Hematopoietic multipotent progenitor cell treated with erythropoietin and hydrocortisone succinate and interleukin-3 and kit ligand, for 15 days (in vitro differentiated cells): ENCODE measurements at regions not wholly inside any gene's neighbourhood (a gene's known extent, or its start where the extent isn't known, plus 50 kb on each side); places are given as distances from the start of the nearest gene placed in this dataset.

Source experiments
- DNase-seq: peaks from one replicate; pipeline ENCODE4 v3.0.0-alpha.2; 2015; ENCODE audit warnings: low spot score

GRCh38 chr9:14428781-14429230 is 114.9 kb upstream of the NFIB start:
- DNase-seq, result peak; percentile 69

GRCh38 chr9:14427419-14427818 is 113.5 kb upstream of the NFIB start:
- no peak for DNase-seq

GRCh38 chr9:14424983-14425382 is 111.0 kb upstream of the NFIB start:
- DNase-seq, result peak; percentile 14

GRCh38 chr9:14424289-14424688 is 110.3 kb upstream of the NFIB start:
- DNase-seq, result no peak

- no peak for DNase-seq
These were observed 109.9 kb upstream of the NFIB start for GRCh38 chr9:14423815-14424261.

- DNase-seq, result no peak
These were observed 107.3 kb upstream of the NFIB start for GRCh38 chr9:14421291-14421690.

GRCh38 chr9:14418941-14419937 is 105.3 kb upstream of the NFIB start:
- DNase-seq, result no peak

- no peak for DNase-seq
These were observed 104.5 kb upstream of the NFIB start for GRCh38 chr9:14418301-14418940.

- no peak for DNase-seq
These were observed 103.3 kb upstream of the NFIB start for GRCh38 chr9:14417237-14417636.

GRCh38 chr9:14415947-14416346 is 102.0 kb upstream of the NFIB start:
- DNase-seq, result no peak

GRCh38 chr9:14413812-14414211 is 99.9 kb upstream of the NFIB start:
- DNase-seq, result no peak

- DNase-seq, result no peak
These were observed 98.8 kb upstream of the NFIB start for GRCh38 chr9:14412775-14413174.

GRCh38 chr9:14406463-14406862 is 92.5 kb upstream of the NFIB start:
- no peak for DNase-seq

- DNase-seq, result no peak
These were observed 91.3 kb upstream of the NFIB start for GRCh38 chr9:14405176-14405706.

GRCh38 chr9:14403081-14403480 is 89.1 kb upstream of the NFIB start:
- DNase-seq, result no peak

- DNase-seq, result no peak
These were observed 88.6 kb upstream of the NFIB start for GRCh38 chr9:14402583-14402982.

GRCh38 chr9:14401911-14402310 is 88.0 kb upstream of the NFIB start:
- no peak for DNase-seq

GRCh38 chr9:14400658-14400995 is 86.7 kb upstream of the NFIB start:
- DNase-seq, result peak; percentile 40

- no peak for DNase-seq
These were observed 86.1 kb upstream of the NFIB start for GRCh38 chr9:14399756-14400657.

- DNase-seq, result no peak
These were observed 84.5 kb upstream of the NFIB start for GRCh38 chr9:14398473-14398872.

GRCh38 chr9:14396171-14396570 is 82.2 kb upstream of the NFIB start:
- peak; percentile 26 for DNase-seq
